GM12872 (cell line): ENCODE measurements at regions not wholly inside any gene's neighbourhood (a gene's known extent, or its start where the extent isn't known, plus 50 kb on each side); places are given as distances from the start of the nearest gene placed in this dataset.

ENCODE experiments used
- CTCF ChIP-seq: IDR thresholded peaks from 3 replicates; pipeline ENCODE4 v1.5.1; 2011; ENCODE audit warnings: low read depth, mild to moderate bottlenecking, low read length, moderate library complexity; ENCODE audit not compliant: insufficient read depth

- no peak for TF ChIP-seq CTCF
Measured at GRCh38 chr1:194214735-194215134, 1028.3 kb upstream of the B3GALT2 start.

- TF ChIP-seq CTCF = no peak
Measured at GRCh38 chr1:194209920-194210319, 1023.5 kb upstream of the B3GALT2 start.

- TF ChIP-seq CTCF = no peak
Measured at GRCh38 chr1:194208674-194209073, 1022.3 kb upstream of the B3GALT2 start.

DNA sequence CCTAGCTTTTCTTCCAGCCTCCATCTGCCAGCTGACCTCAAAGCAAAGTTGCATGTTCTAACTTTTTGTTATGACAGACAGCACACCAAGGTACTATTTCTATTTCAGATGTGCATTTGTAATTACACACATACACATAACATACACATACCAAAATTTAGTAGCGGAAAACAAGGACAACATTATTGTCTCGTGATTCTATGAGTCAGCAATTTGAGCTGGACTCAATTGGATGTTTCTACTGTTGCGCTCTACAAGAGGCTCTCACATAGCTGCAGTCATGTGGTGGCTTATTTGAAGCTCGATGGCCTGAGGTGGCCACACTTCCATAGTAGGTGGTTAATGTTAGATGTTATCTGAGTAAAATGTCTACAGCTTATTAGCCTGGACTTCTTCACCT is 1010.1 kb upstream of the B3GALT2 start:
- TF ChIP-seq CTCF = no peak

- TF ChIP-seq CTCF = no peak
Measured at GRCh38 chr1:194194724-194195123, 1008.3 kb upstream of the B3GALT2 start.

- no peak for TF ChIP-seq CTCF
Measured at GRCh38 chr1:194184974-194185373, 998.6 kb upstream of the B3GALT2 start.

- no peak for TF ChIP-seq CTCF
Measured at GRCh38 chr1:194184425-194184824, 998.0 kb upstream of the B3GALT2 start.

DNA sequence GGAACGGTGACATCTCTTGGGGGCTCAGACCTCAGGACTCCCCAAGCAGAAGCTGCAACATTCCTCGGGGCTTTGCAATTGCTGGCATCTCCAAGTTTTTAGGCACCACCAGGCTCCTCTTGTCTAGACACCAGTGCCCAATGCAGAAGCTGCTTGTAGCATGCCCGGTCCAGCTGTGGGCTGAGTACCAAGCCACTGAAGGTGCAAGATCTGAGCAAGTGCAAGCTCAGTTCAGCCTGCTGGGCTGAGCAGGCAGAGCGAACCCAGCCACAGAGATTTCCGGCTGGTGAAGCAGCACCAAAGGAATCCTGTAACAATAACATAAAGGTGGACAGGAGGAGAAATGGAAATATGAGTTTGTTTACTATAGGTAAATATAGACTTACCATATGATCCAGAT is 995.4 kb upstream of the B3GALT2 start:
- TF ChIP-seq CTCF = no peak
